Neural progenitor cell (in vitro differentiated cells): ENCODE measurements at regions not wholly inside any gene's neighbourhood (a gene's known extent, or its start where the extent isn't known, plus 50 kb on each side); places are given as distances from the start of the nearest gene placed in this dataset.

Experiments used
- EZH2 ChIP-seq: fragments of 200-600 bp; sonication (generic); IDR thresholded peaks from 2 replicates; pipeline ENCODE4 v1.6.1; 2017; ENCODE audit warnings: antibody characterized with exemption, mild to moderate bottlenecking, moderate library complexity
- EZH2phosphoT487 ChIP-seq: fragments of 200-600 bp; sonication (generic); IDR thresholded peaks from 2 replicates; pipeline ENCODE4 v1.6.1; 2017; ENCODE audit warnings: antibody characterized with exemption
- TF ChIP-seq, protein P1 (sequence below): fragments of 200-600 bp; sonication (generic); IDR thresholded peaks from 2 replicates; pipeline ENCODE4 v1.5.1; 2017; ENCODE audit warnings: antibody characterized with exemption, mild to moderate bottlenecking

DNA sequence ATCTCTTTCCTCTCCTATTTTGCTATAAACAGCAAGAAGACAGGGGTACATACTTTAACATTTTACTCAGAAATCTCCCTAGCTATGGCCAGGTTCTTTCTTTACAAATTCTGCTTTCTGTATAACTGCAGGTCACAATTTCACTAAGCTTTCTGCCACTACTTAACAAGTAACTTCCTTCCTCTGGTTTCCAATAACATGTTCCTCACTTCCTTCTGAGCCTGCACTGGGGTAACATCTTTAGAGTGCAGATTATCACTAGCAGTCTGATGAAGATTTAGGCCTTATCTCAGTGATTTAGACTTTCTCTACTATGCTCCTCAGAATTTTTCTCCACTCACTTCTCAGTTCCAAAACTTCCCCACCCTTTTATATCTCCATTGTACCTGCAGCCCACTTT is 1930.5 kb upstream of the AGA start:
- TF ChIP-seq, protein P1, sequence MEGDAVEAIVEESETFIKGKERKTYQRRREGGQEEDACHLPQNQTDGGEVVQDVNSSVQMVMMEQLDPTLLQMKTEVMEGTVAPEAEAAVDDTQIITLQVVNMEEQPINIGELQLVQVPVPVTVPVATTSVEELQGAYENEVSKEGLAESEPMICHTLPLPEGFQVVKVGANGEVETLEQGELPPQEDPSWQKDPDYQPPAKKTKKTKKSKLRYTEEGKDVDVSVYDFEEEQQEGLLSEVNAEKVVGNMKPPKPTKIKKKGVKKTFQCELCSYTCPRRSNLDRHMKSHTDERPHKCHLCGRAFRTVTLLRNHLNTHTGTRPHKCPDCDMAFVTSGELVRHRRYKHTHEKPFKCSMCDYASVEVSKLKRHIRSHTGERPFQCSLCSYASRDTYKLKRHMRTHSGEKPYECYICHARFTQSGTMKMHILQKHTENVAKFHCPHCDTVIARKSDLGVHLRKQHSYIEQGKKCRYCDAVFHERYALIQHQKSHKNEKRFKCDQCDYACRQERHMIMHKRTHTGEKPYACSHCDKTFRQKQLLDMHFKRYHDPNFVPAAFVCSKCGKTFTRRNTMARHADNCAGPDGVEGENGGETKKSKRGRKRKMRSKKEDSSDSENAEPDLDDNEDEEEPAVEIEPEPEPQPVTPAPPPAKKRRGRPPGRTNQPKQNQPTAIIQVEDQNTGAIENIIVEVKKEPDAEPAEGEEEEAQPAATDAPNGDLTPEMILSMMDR, result no peak
- TF ChIP-seq EZH2, result no peak
- TF ChIP-seq EZH2phosphoT487, result no peak
